PC-9 (cell line): ENCODE measurements at regions not wholly inside any gene's neighbourhood (a gene's known extent, or its start where the extent isn't known, plus 50 kb on each side); places are given as distances from the start of the nearest gene placed in this dataset.

ENCODE experiments used
- BruUV-seq: library from RNA; stranded (reverse); fragments of 400-500 nt; replicated peaks from 2 replicates; lab custom pipeline; 2021; lab: Mats Ljungman, UMichigan
- CTCF ChIA-PET: fragments of 300-600 bp; sonication (Branson Sonifier 250); formaldehyde crosslinking; loops from one replicate; lab custom pipeline; 2022; ENCODE audit warnings: antibody characterized with exemption; lab: Charles Lee
- POLR2A ChIA-PET: fragments of 300-600 bp; sonication (Branson Sonifier 250); formaldehyde crosslinking; loops from one replicate; lab custom pipeline; 2022; ENCODE audit warnings: antibody characterized with exemption; ENCODE audit not compliant: unreplicated experiment; lab: Charles Lee
- DNase-seq, 2 experiments: peaks; one replicate each; pipeline versions ENCODE4 v3.0.0 to v3.0.0-alpha.2; 2015 to 2022; ENCODE audit warnings: mixed read lengths in 1 of 2
- H2AFZ ChIP-seq: fragments of 200-600 bp; sonication (generic); 2 replicates; pipeline ENCODE4 v1.8.1; 2017; ENCODE audit warnings: antibody characterized with exemption
- H3F3A ChIP-seq: fragments of 200-600 bp; sonication (generic); 2 replicates; pipeline ENCODE4 v1.8.1; 2017; ENCODE audit warnings: antibody characterized with exemption, mild to moderate bottlenecking, low read depth; ENCODE audit not compliant: insufficient read depth
- H3K27ac ChIP-seq: fragments of 200-600 bp; sonication (generic); 2 replicates; pipeline ENCODE4 v1.6.1; 2016; ENCODE audit warnings: mixed run types
- H3K27me3 ChIP-seq: fragments of 200-600 bp; sonication (generic); 2 replicates; pipeline ENCODE4 v1.6.1; 2016; ENCODE audit warnings: low read depth, mixed run types; ENCODE audit not compliant: insufficient read depth
- H3K36me3 ChIP-seq: fragments of 200-600 bp; sonication (generic); 2 replicates; pipeline ENCODE4 v1.6.1; 2016; ENCODE audit warnings: low read depth, mixed run types
- H3K4me1 ChIP-seq: fragments of 200-600 bp; sonication (generic); replicated peaks from 2 replicates; pipeline ENCODE4 v1.6.1; 2016; ENCODE audit warnings: mixed run types; ENCODE audit not compliant: insufficient read depth
- H3K4me2 ChIP-seq: fragments of 200-600 bp; sonication (generic); 2 replicates; pipeline ENCODE4 v1.6.1; 2017; ENCODE audit warnings: mixed run types
- H3K4me3 ChIP-seq: fragments of 200-600 bp; sonication (generic); 2 replicates; pipeline ENCODE4 v1.6.1; 2016; ENCODE audit warnings: mixed run types
- H3K79me2 ChIP-seq: fragments of 200-600 bp; sonication (generic); 2 replicates; pipeline ENCODE4 v1.6.1; 2017; ENCODE audit warnings: low read depth, mixed run types
- H3K9me2 ChIP-seq: fragments of 200-600 bp; sonication (generic); 2 replicates; pipeline ENCODE4 v1.8.1; 2017; ENCODE audit warnings: mild to moderate bottlenecking; ENCODE audit not compliant: insufficient read depth
- H3K9me3 ChIP-seq: fragments of 200-600 bp; sonication (generic); 2 replicates; pipeline ENCODE4 v1.8.1; 2016; ENCODE audit warnings: low read depth; ENCODE audit not compliant: insufficient read depth
- H4K20me1 ChIP-seq: fragments of 200-600 bp; sonication (generic); 2 replicates; pipeline ENCODE4 v1.8.1; 2017; ENCODE audit not compliant: insufficient read depth
- CTCF ChIP-seq: fragments of 200-600 bp; sonication (generic); conservative IDR thresholded peaks from 2 replicates; pipeline ENCODE4 v1.6.1; 2017; ENCODE audit warnings: mixed run types, antibody characterized with exemption, mild to moderate bottlenecking, moderate library complexity
- EZH2 ChIP-seq: fragments of 200-600 bp; sonication (generic); IDR thresholded peaks from 2 replicates; pipeline ENCODE4 v1.8.0; 2017; ENCODE audit warnings: antibody characterized with exemption, low read depth
- intact Hi-C: fragments of 100-400 bp; cut with micrococcal nuclease; formaldehyde crosslinking; loops from one replicate; pipeline ENCODE4 v1.10.0; 2022; ENCODE audit not compliant: unreplicated experiment

DNA sequence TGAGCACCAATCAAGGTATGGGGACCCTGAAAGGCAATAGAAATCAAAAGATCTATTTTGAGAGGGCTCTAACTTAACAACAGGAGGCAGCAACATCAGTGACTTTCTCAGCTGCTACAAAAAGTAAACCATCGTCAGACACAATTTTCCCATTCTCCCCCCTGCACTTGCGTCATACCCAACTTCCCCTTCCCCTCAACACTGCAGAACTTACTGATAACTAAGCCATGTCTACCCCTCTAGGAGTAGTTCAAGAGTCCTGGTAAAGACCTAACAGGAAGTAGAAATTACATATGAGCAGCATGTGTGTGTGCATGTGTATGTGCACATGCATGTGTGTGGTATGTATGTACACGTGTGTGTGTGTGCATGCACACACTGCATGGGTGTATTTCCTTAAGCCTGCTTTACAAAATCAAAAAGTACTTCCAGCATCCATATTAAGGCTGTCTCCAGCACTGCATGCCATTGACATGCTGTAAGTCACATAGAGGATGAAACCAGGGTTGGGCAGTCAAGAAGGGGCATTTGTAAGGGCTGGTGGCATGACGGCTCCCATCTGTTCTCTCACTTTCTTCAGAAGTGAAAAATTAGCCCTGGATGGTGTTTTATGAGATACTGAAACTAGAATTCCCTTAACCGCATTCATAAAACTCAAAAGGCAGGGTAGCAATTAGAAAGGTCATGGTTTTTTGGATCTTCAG lies 460.1 kb upstream of the RUNX1 start:
- no TSS peak for BruUV-seq
- CTCF ChIA-PET: interaction anchor here (0.6 to 1.2 kb wide), 2 partner anchors 108 to 764 kb away, joined by 3 to 9 read pairs; no protein-coding TSS in a partner anchor
- intact Hi-C loops: loop anchor here (2.0 to 10.0 kb wide), 4 partner anchors 108 to 817 kb away; no protein-coding TSS in a partner anchor

DNA sequence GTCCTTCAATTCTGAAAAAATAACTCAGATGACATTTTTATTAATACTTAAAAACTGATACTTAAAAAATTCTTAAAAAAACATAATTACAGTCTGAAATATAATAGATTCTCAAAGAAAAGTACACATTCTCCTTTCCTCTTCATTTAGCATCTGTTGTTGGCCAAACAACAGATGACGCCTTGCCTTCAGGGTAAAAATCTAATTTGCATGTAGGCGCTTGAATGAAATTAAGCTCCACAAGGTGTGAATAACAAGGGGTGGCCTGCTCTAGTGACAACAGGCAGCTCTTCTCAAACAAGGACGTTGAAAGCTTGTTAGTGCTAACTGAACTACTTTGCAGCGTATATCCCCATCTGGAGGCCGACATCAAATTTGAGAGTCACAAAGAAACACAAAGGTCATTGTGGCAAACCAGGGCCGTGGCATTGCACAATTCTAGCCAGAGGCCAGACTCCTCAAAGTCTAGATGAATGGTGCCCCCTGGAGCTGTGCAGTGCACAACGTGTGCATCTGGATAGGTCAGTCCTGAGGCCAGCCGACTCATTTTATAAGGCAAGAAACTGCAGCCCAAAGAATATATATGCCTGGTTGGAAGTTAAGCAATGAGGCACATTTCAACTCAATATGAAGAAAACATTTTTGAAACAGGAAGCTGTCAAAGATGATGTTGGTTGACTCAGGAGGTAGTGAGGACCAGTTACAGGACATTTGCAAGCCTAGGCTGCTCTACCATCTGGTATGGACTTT lies 459.2 kb upstream of the RUNX1 start:
- intact Hi-C loops: loop anchor here (1.0 to 10.0 kb wide), 7 partner anchors 108 to 816 kb away; no protein-coding TSS in a partner anchor
- BruUV-seq: no TSS peak
- no peaks in the 10 kb centered on the region for H3K79me2 ChIP-seq
- peak; percentile 61 to 85 for DNase-seq
- TF ChIP-seq EZH2 (no peak), CTCF (peak; percentile 68)
- H3K9me2 ChIP-seq: no peaks in the 10 kb centered on the region
- H3K4me3 ChIP-seq: no peak overlapping the region
- H3F3A ChIP-seq: peaks cover 19% of the 10 kb centered on the region
- H3K36me3 ChIP-seq: no peaks in the 10 kb centered on the region
- H4K20me1 ChIP-seq: no peaks in the 10 kb centered on the region
- ChIA-PET POLR2A (interaction anchor here (0.6 kb wide), 2 partner anchors 335 to 535 kb away, joined by 3 to 4 read pairs; no protein-coding TSS in a partner anchor), CTCF (interaction anchor here (0.6 to 1.2 kb wide), 5 partner anchors 277 to 763 kb away, joined by 3 to 9 read pairs (median 3); no protein-coding TSS in a partner anchor)
- H3K9me3 ChIP-seq: no peaks in the 10 kb centered on the region
- no peak overlapping the region for H2AFZ ChIP-seq
- no peaks in the 10 kb centered on the region for H3K27me3 ChIP-seq
- H3K4me1 ChIP-seq: peaks cover 42% of the 10 kb centered on the region
- no peak overlapping the region; the same call in 1 of the 2 replicates for H3K27ac ChIP-seq
- H3K4me2 ChIP-seq: no peak overlapping the region

More for the DNA sequence above, 460.1 kb upstream of the RUNX1 start:
- no peaks in the 10 kb centered on the region for H3K9me2 ChIP-seq
- no peaks in the 10 kb centered on the region for H4K20me1 ChIP-seq
- H3K4me1 ChIP-seq: peaks cover 42% of the 10 kb centered on the region
- H3K27me3 ChIP-seq: no peaks in the 10 kb centered on the region
- no peak overlapping the region for H3K4me2 ChIP-seq
- DNase-seq: no peak
- H3K4me3 ChIP-seq: no peak overlapping the region
- H3K79me2 ChIP-seq: no peaks in the 10 kb centered on the region
- POLR2A ChIA-PET: interaction anchor here (0.6 kb wide), 2 partner anchors 334 to 536 kb away, joined by 3 to 4 read pairs; no protein-coding TSS in a partner anchor
- no peaks in the 10 kb centered on the region for H3K36me3 ChIP-seq
- no peak overlapping the region for H2AFZ ChIP-seq
- H3K9me3 ChIP-seq: no peaks in the 10 kb centered on the region
- H3F3A ChIP-seq: peaks cover 19% of the 10 kb centered on the region
- H3K27ac ChIP-seq: no peak overlapping the region; the same call in 1 of the 2 replicates
- no peak for TF ChIP-seq EZH2
- TF ChIP-seq CTCF: no peak

GRCh38 chr21:35507181-35507759 lies 458.2 kb upstream of the RUNX1 start:
- Histone ChIP-seq H3K27ac (no peak overlapping the region), H3K9me2 (no peaks in the 10 kb centered on the region), H3K4me3 (no peak overlapping the region), H3K4me1 (peaks cover 38% of the 10 kb centered on the region), H3K79me2 (no peaks in the 10 kb centered on the region), H2AFZ (no peak overlapping the region), H3K9me3 (no peaks in the 10 kb centered on the region), H3F3A (peaks cover 13% of the 10 kb centered on the region), H4K20me1 (no peaks in the 10 kb centered on the region), H3K27me3 (no peaks in the 10 kb centered on the region), H3K36me3 (no peaks in the 10 kb centered on the region), H3K4me2 (no peak overlapping the region)
- no TSS peak for BruUV-seq
- DNase-seq: no peak
- TF ChIP-seq EZH2: no peak
- no peak for TF ChIP-seq CTCF
- CTCF ChIA-PET: interaction anchor here (1.0 kb wide), 1 partner anchor 333 kb away, joined by 4 read pairs; no protein-coding TSS in a partner anchor
- POLR2A ChIA-PET: no interaction called here
- intact Hi-C loops: loop anchor here (5.0 to 10.0 kb wide), 2 partner anchors 272 to 815 kb away; no protein-coding TSS in a partner anchor
